ENCODE measurements at regions not wholly inside any gene's neighbourhood (a gene's known extent, or its start where the extent isn't known, plus 50 kb on each side); places are given as distances from the start of the nearest gene placed in this dataset.

- no peak overlapping the region for H3K4me3 ChIP-seq (ENCODE audit: severe bottlenecking)
- no peak for TF ChIP-seq CTCF (IDR thresholded peaks at IDR 0.05; ENCODE audit: poor library complexity, severe bottlenecking)
- ATAC-seq (ENCODE audit: low read depth) (no peak), DNase-seq (ENCODE audit: low spot score) (no peak)
- H3K27me3 ChIP-seq (ENCODE audit: insufficient read depth, poor library complexity, severe bottlenecking) = no peaks in the 10 kb centered on the region
- no peaks in the 10 kb centered on the region for H3K4me1 ChIP-seq (ENCODE audit: insufficient read depth, poor library complexity, severe bottlenecking)
- no peak overlapping the region for H3K27ac ChIP-seq (ENCODE audit: poor library complexity, severe bottlenecking)
- no peaks in the 10 kb centered on the region for H3K9me3 ChIP-seq (ENCODE audit: severe bottlenecking)
- no peaks in the 10 kb centered on the region for H3K36me3 ChIP-seq (ENCODE audit: low read depth)
These were observed 451.5 kb upstream of the MAN1A1 start for GRCh38 chr6:119801056-119801455.

GRCh38 chr6:119800526-119800925 is 451.0 kb upstream of the MAN1A1 start:
- no peak for TF ChIP-seq CTCF (IDR thresholded peaks at IDR 0.05; ENCODE audit: poor library complexity, severe bottlenecking)
- Histone ChIP-seq H3K4me3 (ENCODE audit: severe bottlenecking) (no peak overlapping the region), H3K36me3 (ENCODE audit: low read depth) (no peaks in the 10 kb centered on the region), H3K27ac (ENCODE audit: poor library complexity, severe bottlenecking) (no peak overlapping the region), H3K4me1 (ENCODE audit: insufficient read depth, poor library complexity, severe bottlenecking) (no peaks in the 10 kb centered on the region), H3K9me3 (ENCODE audit: severe bottlenecking) (no peaks in the 10 kb centered on the region), H3K27me3 (ENCODE audit: insufficient read depth, poor library complexity, severe bottlenecking) (no peaks in the 10 kb centered on the region)
- ATAC-seq (ENCODE audit: low read depth) (no peak), DNase-seq (ENCODE audit: low spot score) (no peak)

- H3K27ac ChIP-seq (ENCODE audit: poor library complexity, severe bottlenecking) = no peak overlapping the region
- DNase-seq (ENCODE audit: low spot score) (no peak), ATAC-seq (ENCODE audit: low read depth) (no peak)
- no peaks in the 10 kb centered on the region for H3K9me3 ChIP-seq (ENCODE audit: severe bottlenecking)
- no peaks in the 10 kb centered on the region for H3K4me1 ChIP-seq (ENCODE audit: insufficient read depth, poor library complexity, severe bottlenecking)
- no peaks in the 10 kb centered on the region for H3K27me3 ChIP-seq (ENCODE audit: insufficient read depth, poor library complexity, severe bottlenecking)
- H3K36me3 ChIP-seq (ENCODE audit: low read depth) = no peaks in the 10 kb centered on the region
- TF ChIP-seq CTCF (IDR thresholded peaks at IDR 0.05; ENCODE audit: poor library complexity, severe bottlenecking) = no peak
- no peak overlapping the region for H3K4me3 ChIP-seq (ENCODE audit: severe bottlenecking)
These were observed 450.3 kb upstream of the MAN1A1 start for GRCh38 chr6:119799596-119800509.

- Histone ChIP-seq H3K9me3 (ENCODE audit: severe bottlenecking) (no peaks in the 10 kb centered on the region), H3K4me1 (ENCODE audit: insufficient read depth, poor library complexity, severe bottlenecking) (no peaks in the 10 kb centered on the region), H3K36me3 (ENCODE audit: low read depth) (no peaks in the 10 kb centered on the region), H3K4me3 (ENCODE audit: severe bottlenecking) (no peak overlapping the region), H3K27me3 (ENCODE audit: insufficient read depth, poor library complexity, severe bottlenecking) (no peaks in the 10 kb centered on the region), H3K27ac (ENCODE audit: poor library complexity, severe bottlenecking) (no peak overlapping the region)
- ATAC-seq (ENCODE audit: low read depth) (no peak), DNase-seq (ENCODE audit: low spot score) (no peak)
- TF ChIP-seq CTCF (IDR thresholded peaks at IDR 0.05; ENCODE audit: poor library complexity, severe bottlenecking) = no peak
These were observed 442.2 kb upstream of the MAN1A1 start for GRCh38 chr6:119791736-119792135.

GRCh38 chr6:119781365-119781764 is 431.8 kb upstream of the MAN1A1 start:
- no peaks in the 10 kb centered on the region for H3K4me1 ChIP-seq (ENCODE audit: insufficient read depth, poor library complexity, severe bottlenecking)
- TF ChIP-seq CTCF (IDR thresholded peaks at IDR 0.05; ENCODE audit: poor library complexity, severe bottlenecking) = no peak
- ATAC-seq (ENCODE audit: low read depth) = no peak
- DNase-seq (ENCODE audit: low spot score) = no peak
- H3K9me3 ChIP-seq (ENCODE audit: severe bottlenecking) = no peaks in the 10 kb centered on the region
- no peaks in the 10 kb centered on the region for H3K36me3 ChIP-seq (ENCODE audit: low read depth)
- H3K27me3 ChIP-seq (ENCODE audit: insufficient read depth, poor library complexity, severe bottlenecking) = no peaks in the 10 kb centered on the region
- H3K4me3 ChIP-seq (ENCODE audit: severe bottlenecking) = no peak overlapping the region
- H3K27ac ChIP-seq (ENCODE audit: poor library complexity, severe bottlenecking) = no peak overlapping the region
